ENCODE measurements at regions not wholly inside any gene's neighbourhood (a gene's known extent, or its start where the extent isn't known, plus 50 kb on each side); places are given as distances from the start of the nearest gene placed in this dataset.

DNA sequence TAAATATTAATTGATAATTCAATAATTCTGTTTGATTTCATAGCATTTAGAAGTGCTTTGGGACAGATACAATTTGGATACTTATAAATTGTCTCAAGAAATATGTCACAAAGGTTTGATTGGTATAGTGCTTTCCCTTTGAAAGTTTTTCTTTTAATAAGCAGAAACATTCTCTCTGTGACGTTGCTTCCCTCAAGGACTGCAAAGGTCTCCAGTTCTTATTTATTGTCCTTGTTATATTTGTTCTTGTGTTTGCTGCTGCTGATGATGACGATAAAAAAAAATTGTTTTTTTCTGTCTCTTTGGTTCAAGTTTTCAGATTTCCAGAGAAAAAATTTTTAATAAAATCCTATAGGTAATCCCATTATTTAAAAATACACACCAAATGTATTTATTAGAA, 176.3 kb upstream of the CLEC14A start:
- DNase-seq, result no peak
- intact Hi-C loops (cut with DNase I; ENCODE audit: low total_unique reads), result no loop called here
- no peaks in the 10 kb centered on the region for H3K9me3 ChIP-seq
- WGBS, 5 donors, result 69 to 83% (median 76%) methylated on average over 2 of the region's 2 CpGs
- TF ChIP-seq POLR2A (IDR thresholded peaks at IDR 0.05), result no peak
- no peak for TF ChIP-seq EP300 (IDR thresholded peaks at IDR 0.05)
- no peaks in the 10 kb centered on the region for H3K36me3 ChIP-seq
- no peak overlapping the region for H3K4me3 ChIP-seq
- H3K27ac ChIP-seq, result no peak overlapping the region
- H3K4me1 ChIP-seq, result no peaks in the 10 kb centered on the region
- H3K27me3 ChIP-seq, result no peaks in the 10 kb centered on the region

- 64 to 82% (median 70%) methylated on average over 4 of the region's 4 CpGs for WGBS, 5 donors
- intact Hi-C loops (cut with DNase I; ENCODE audit: low total_unique reads), result no loop called here
- no peaks in the 10 kb centered on the region for H3K27me3 ChIP-seq
- H3K9me3 ChIP-seq, result no peaks in the 10 kb centered on the region
- H3K27ac ChIP-seq, result no peak overlapping the region
- TF ChIP-seq CTCF (IDR thresholded peaks at IDR 0.05) (no peak), POLR2AphosphoS5 (IDR thresholded peaks at IDR 0.05) (no peak), EP300 (IDR thresholded peaks at IDR 0.05) (no peak), POLR2A (IDR thresholded peaks at IDR 0.05) (no peak)
- no peak for DNase-seq
- H3K4me3 ChIP-seq, result no peak overlapping the region
- H3K36me3 ChIP-seq, result no peaks in the 10 kb centered on the region
- H3K4me1 ChIP-seq, result no peaks in the 10 kb centered on the region
Measured at GRCh38 chr14:38431156-38431555, 175.3 kb upstream of the CLEC14A start.

- no peak for DNase-seq
- WGBS, 5 donors, result 82 to 89% (median 84%) methylated on average over 2 of the region's 2 CpGs
- H3K36me3 ChIP-seq, result no peaks in the 10 kb centered on the region
- no peaks in the 10 kb centered on the region for H3K27me3 ChIP-seq
- no peak for TF ChIP-seq CTCF (IDR thresholded peaks at IDR 0.05)
- TF ChIP-seq EP300 (IDR thresholded peaks at IDR 0.05), result no peak
- no peak for TF ChIP-seq POLR2A (IDR thresholded peaks at IDR 0.05)
- no peak for TF ChIP-seq POLR2AphosphoS5 (IDR thresholded peaks at IDR 0.05)
- peaks cover 0 to 3% (median 0%) of the 10 kb centered on the region in 4 donors for H3K9me3 ChIP-seq
- intact Hi-C loops (cut with DNase I; ENCODE audit: low total_unique reads), result no loop called here
- no peak overlapping the region for H3K27ac ChIP-seq
- H3K4me1 ChIP-seq, result no peaks in the 10 kb centered on the region
- no peak overlapping the region for H3K4me3 ChIP-seq
Measured at GRCh38 chr14:38430522-38430921, 174.6 kb upstream of the CLEC14A start.

DNA sequence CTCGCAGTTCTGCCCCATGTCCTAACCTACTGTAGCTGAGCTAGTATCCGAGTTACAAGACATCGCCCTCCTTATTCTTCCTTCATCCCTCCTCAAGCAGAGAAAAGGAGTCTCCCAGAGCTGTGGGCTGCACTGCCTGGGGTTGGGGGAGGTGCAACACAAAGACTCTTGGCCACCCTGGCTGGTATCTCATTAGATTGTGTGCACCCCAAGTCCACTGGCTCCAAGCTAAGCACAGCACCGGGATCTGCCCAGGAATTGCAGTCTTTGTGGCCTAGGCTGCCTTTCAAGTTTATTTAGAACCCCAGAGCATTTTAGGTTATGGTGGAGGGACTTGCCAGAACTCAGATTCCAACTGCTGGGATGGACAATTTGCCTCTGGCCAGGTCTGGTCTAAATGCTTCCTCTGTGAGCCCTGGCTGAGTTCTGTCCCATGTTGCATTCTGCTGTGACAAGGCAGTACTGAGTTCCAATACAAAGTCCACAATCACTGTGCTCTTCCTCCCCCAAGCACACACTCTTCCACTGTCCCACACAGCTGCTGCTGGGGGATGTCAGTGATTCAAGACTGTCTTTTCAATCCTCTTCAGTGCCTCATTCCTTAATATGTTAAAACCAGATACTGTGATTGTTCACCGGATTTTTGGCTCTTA, 169.6 kb upstream of the CLEC14A start:
- H3K27me3 ChIP-seq, result no peaks in the 10 kb centered on the region
- 82 to 95% (median 89%) methylated on average over 5 of the region's 5 CpGs for WGBS, 5 donors
- no peak for DNase-seq
- intact Hi-C loops (cut with DNase I; ENCODE audit: low total_unique reads), result no loop called here
- H3K9me3 ChIP-seq, result peaks cover 0 to 26% (median 16%) of the 10 kb centered on the region in 4 donors
- no peak overlapping the region for H3K27ac ChIP-seq
- TF ChIP-seq POLR2AphosphoS5 (IDR thresholded peaks at IDR 0.05) (no peak), CTCF (IDR thresholded peaks at IDR 0.05) (no peak), EP300 (IDR thresholded peaks at IDR 0.05) (no peak), POLR2A (IDR thresholded peaks at IDR 0.05) (no peak)
- no peaks in the 10 kb centered on the region for H3K36me3 ChIP-seq
- no peak overlapping the region for H3K4me3 ChIP-seq
- no peaks in the 10 kb centered on the region for H3K4me1 ChIP-seq

- Histone ChIP-seq H3K27me3 (no peaks in the 10 kb centered on the region), H3K4me3 (no peak overlapping the region), H3K27ac (no peak overlapping the region), H3K9me3 (peaks cover 0 to 22% (median 12%) of the 10 kb centered on the region in 4 donors), H3K4me1 (no peaks in the 10 kb centered on the region), H3K36me3 (no peaks in the 10 kb centered on the region)
- DNase-seq, result no peak
- TF ChIP-seq EP300 (IDR thresholded peaks at IDR 0.05) (no peak), CTCF (IDR thresholded peaks at IDR 0.05) (no peak), POLR2AphosphoS5 (IDR thresholded peaks at IDR 0.05) (no peak), POLR2A (IDR thresholded peaks at IDR 0.05) (no peak)
- intact Hi-C loops (cut with DNase I; ENCODE audit: low total_unique reads), result no loop called here
Measured at GRCh38 chr14:38420048-38420447, 164.2 kb upstream of the CLEC14A start.

Measured in stomach (tissue), 8 donors.